ENCODE measurements at regions not wholly inside any gene's neighbourhood (a gene's known extent, or its start where the extent isn't known, plus 50 kb on each side); places are given as distances from the start of the nearest gene placed in this dataset.

- TF ChIP-seq POU2F2 (IDR thresholded peaks at IDR 0.05; ENCODE audit: low read depth, low read length) (no peak), POLR2A (IDR thresholded peaks at IDR 0.05; ENCODE audit: low read depth, low read length) (no peak), PAX5 (IDR thresholded peaks at IDR 0.05; ENCODE audit: insufficient read depth, low read length, severe bottlenecking) (no peak), TAF1 (IDR thresholded peaks at IDR 0.05; ENCODE audit: low read depth, low read length) (no peak), SPI1 (IDR thresholded peaks at IDR 0.05; ENCODE audit: low read depth, low read length) (no peak), POLR2AphosphoS5 (IDR thresholded peaks at IDR 0.05; ENCODE audit: low read depth, low read length) (no peak)
- no peak for FAIRE-seq
- DNase-seq (ENCODE audit: insufficient read length, low spot score) = no peak
Measured at GRCh38 chr10:107546986-107547385, 382.5 kb upstream of the SORCS1 start.

- no peak for DNase-seq (ENCODE audit: insufficient read length, low spot score)
- TF ChIP-seq TAF1 (IDR thresholded peaks at IDR 0.05; ENCODE audit: low read depth, low read length) (no peak), SPI1 (IDR thresholded peaks at IDR 0.05; ENCODE audit: low read depth, low read length) (no peak), POLR2AphosphoS5 (IDR thresholded peaks at IDR 0.05; ENCODE audit: low read depth, low read length) (no peak), PAX5 (IDR thresholded peaks at IDR 0.05; ENCODE audit: insufficient read depth, low read length, severe bottlenecking) (no peak)
- no peak for FAIRE-seq
Measured at GRCh38 chr10:107546284-107546683, 381.8 kb upstream of the SORCS1 start.

- FAIRE-seq (no peak), DNase-seq (ENCODE audit: insufficient read length, low spot score) (no peak)
- TF ChIP-seq TAF1 (IDR thresholded peaks at IDR 0.05; ENCODE audit: low read depth, low read length) = no peak
- no peak for TF ChIP-seq POLR2A (IDR thresholded peaks at IDR 0.05; ENCODE audit: low read depth, low read length)
- TF ChIP-seq POLR2AphosphoS5 (IDR thresholded peaks at IDR 0.05; ENCODE audit: low read depth, low read length) = no peak
- TF ChIP-seq PAX5 (IDR thresholded peaks at IDR 0.05; ENCODE audit: insufficient read depth, low read length, severe bottlenecking) = no peak
- no peak for TF ChIP-seq SPI1 (IDR thresholded peaks at IDR 0.05; ENCODE audit: low read depth, low read length)
Measured at GRCh38 chr10:107545717-107546116, 381.2 kb upstream of the SORCS1 start.

GRCh38 chr10:107544706-107545520, 380.4 kb upstream of the SORCS1 start:
- no peak for TF ChIP-seq TAF1 (IDR thresholded peaks at IDR 0.05; ENCODE audit: low read depth, low read length)
- no peak for TF ChIP-seq SPI1 (IDR thresholded peaks at IDR 0.05; ENCODE audit: low read depth, low read length)
- no peak for TF ChIP-seq PAX5 (IDR thresholded peaks at IDR 0.05; ENCODE audit: insufficient read depth, low read length, severe bottlenecking)
- TF ChIP-seq POLR2AphosphoS5 (IDR thresholded peaks at IDR 0.05; ENCODE audit: low read depth, low read length) = no peak
- TF ChIP-seq POLR2A (IDR thresholded peaks at IDR 0.05; ENCODE audit: low read depth, low read length) = no peak
- no peak for TF ChIP-seq POU2F2 (IDR thresholded peaks at IDR 0.05; ENCODE audit: low read depth, low read length)
- FAIRE-seq (no peak), DNase-seq (ENCODE audit: insufficient read length, low spot score) (no peak)

- FAIRE-seq (no peak), DNase-seq (ENCODE audit: insufficient read length, low spot score) (no peak)
- TF ChIP-seq SPI1 (IDR thresholded peaks at IDR 0.05; ENCODE audit: low read depth, low read length) (no peak), TAF1 (IDR thresholded peaks at IDR 0.05; ENCODE audit: low read depth, low read length) (no peak), POU2F2 (IDR thresholded peaks at IDR 0.05; ENCODE audit: low read depth, low read length) (no peak), PAX5 (IDR thresholded peaks at IDR 0.05; ENCODE audit: insufficient read depth, low read length, severe bottlenecking) (no peak), POLR2A (IDR thresholded peaks at IDR 0.05; ENCODE audit: low read depth, low read length) (no peak), POLR2AphosphoS5 (IDR thresholded peaks at IDR 0.05; ENCODE audit: low read depth, low read length) (no peak)
Measured at GRCh38 chr10:107542607-107543006, 378.1 kb upstream of the SORCS1 start.

GRCh38 chr10:107542016-107542415, 377.5 kb upstream of the SORCS1 start:
- DNase-seq (ENCODE audit: insufficient read length, low spot score) (no peak), FAIRE-seq (no peak)
- TF ChIP-seq POLR2A (IDR thresholded peaks at IDR 0.05; ENCODE audit: low read depth, low read length) = no peak
- TF ChIP-seq SPI1 (IDR thresholded peaks at IDR 0.05; ENCODE audit: low read depth, low read length) = no peak
- TF ChIP-seq POU2F2 (IDR thresholded peaks at IDR 0.05; ENCODE audit: low read depth, low read length) = no peak
- TF ChIP-seq TAF1 (IDR thresholded peaks at IDR 0.05; ENCODE audit: low read depth, low read length) = no peak
- TF ChIP-seq PAX5 (IDR thresholded peaks at IDR 0.05; ENCODE audit: insufficient read depth, low read length, severe bottlenecking) = no peak
- TF ChIP-seq POLR2AphosphoS5 (IDR thresholded peaks at IDR 0.05; ENCODE audit: low read depth, low read length) = no peak

- FAIRE-seq (no peak), DNase-seq (ENCODE audit: insufficient read length, low spot score) (no peak)
- no peak for TF ChIP-seq POLR2A (IDR thresholded peaks at IDR 0.05; ENCODE audit: low read depth, low read length)
Measured at GRCh38 chr10:107540981-107541380, 376.5 kb upstream of the SORCS1 start.

- no peak for TF ChIP-seq SPI1 (IDR thresholded peaks at IDR 0.05; ENCODE audit: low read depth, low read length)
- no peak for TF ChIP-seq PAX5 (IDR thresholded peaks at IDR 0.05; ENCODE audit: insufficient read depth, low read length, severe bottlenecking)
- TF ChIP-seq POLR2AphosphoS5 (IDR thresholded peaks at IDR 0.05; ENCODE audit: low read depth, low read length) = no peak
- TF ChIP-seq TAF1 (IDR thresholded peaks at IDR 0.05; ENCODE audit: low read depth, low read length) = no peak
- no peak for TF ChIP-seq POLR2A (IDR thresholded peaks at IDR 0.05; ENCODE audit: low read depth, low read length)
- no peak for TF ChIP-seq POU2F2 (IDR thresholded peaks at IDR 0.05; ENCODE audit: low read depth, low read length)
- DNase-seq (ENCODE audit: insufficient read length, low spot score) (no peak), FAIRE-seq (no peak)
Measured at GRCh38 chr10:107529350-107529749, 364.8 kb upstream of the SORCS1 start.

- DNase-seq (ENCODE audit: insufficient read length, low spot score) (no peak), FAIRE-seq (no peak)
- TF ChIP-seq POU2F2 (IDR thresholded peaks at IDR 0.05; ENCODE audit: low read depth, low read length) (no peak), PAX5 (IDR thresholded peaks at IDR 0.05; ENCODE audit: insufficient read depth, low read length, severe bottlenecking) (no peak), POLR2AphosphoS5 (IDR thresholded peaks at IDR 0.05; ENCODE audit: low read depth, low read length) (no peak), POLR2A (IDR thresholded peaks at IDR 0.05; ENCODE audit: low read depth, low read length) (no peak), TAF1 (IDR thresholded peaks at IDR 0.05; ENCODE audit: low read depth, low read length) (no peak), SPI1 (IDR thresholded peaks at IDR 0.05; ENCODE audit: low read depth, low read length) (no peak)
Measured at GRCh38 chr10:107520348-107520747, 355.8 kb upstream of the SORCS1 start.

GRCh38 chr10:107517811-107518210, 353.3 kb upstream of the SORCS1 start:
- TF ChIP-seq POU2F2 (IDR thresholded peaks at IDR 0.05; ENCODE audit: low read depth, low read length) = no peak
- TF ChIP-seq PAX5 (IDR thresholded peaks at IDR 0.05; ENCODE audit: insufficient read depth, low read length, severe bottlenecking) = no peak
- no peak for TF ChIP-seq POLR2A (IDR thresholded peaks at IDR 0.05; ENCODE audit: low read depth, low read length)
- no peak for TF ChIP-seq POLR2AphosphoS5 (IDR thresholded peaks at IDR 0.05; ENCODE audit: low read depth, low read length)
- no peak for TF ChIP-seq SPI1 (IDR thresholded peaks at IDR 0.05; ENCODE audit: low read depth, low read length)
- TF ChIP-seq TAF1 (IDR thresholded peaks at IDR 0.05; ENCODE audit: low read depth, low read length) = no peak
- no peak for FAIRE-seq
- no peak for DNase-seq (ENCODE audit: insufficient read length, low spot score)
